ENCODE measurements at regions not wholly inside any gene's neighbourhood (a gene's known extent, or its start where the extent isn't known, plus 50 kb on each side); places are given as distances from the start of the nearest gene placed in this dataset.
"Not testable (repeated sequence)": the region's sequence is repeated elsewhere in the genome, so short reads cannot be mapped to it uniquely, and the experiment has no call there.

DNA sequence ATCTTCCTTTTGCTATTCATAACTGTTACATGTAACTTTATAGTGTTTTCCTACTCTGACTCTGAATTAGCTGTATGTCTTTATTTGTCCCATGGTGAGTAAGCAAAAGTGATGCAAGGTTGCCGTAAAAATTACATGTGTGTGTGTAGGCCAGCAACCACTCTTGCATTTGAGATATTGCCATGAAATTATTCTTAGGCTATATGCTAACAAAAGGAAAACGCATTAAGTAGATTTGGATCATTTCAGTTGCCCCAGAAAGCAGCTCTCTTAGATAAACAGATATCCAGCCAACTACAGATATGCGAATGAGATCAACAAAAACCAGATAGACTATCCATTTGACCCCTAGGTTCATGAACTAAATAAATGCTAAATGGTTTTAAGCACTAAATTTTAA is 73.6 kb downstream of the CYLC2 start:
- DNase-seq (ENCODE audit: low spot score), result peak; percentile 57

GRCh38 chr9:103078581-103078980 is 83.4 kb downstream of the CYLC2 start:
- no peak for DNase-seq (ENCODE audit: low spot score)

- no peak for DNase-seq (ENCODE audit: low spot score)
Observed at GRCh38 chr9:103082494-103082893, 87.4 kb downstream of the CYLC2 start.

- DNase-seq (ENCODE audit: low spot score), result no peak
Observed at GRCh38 chr9:103089357-103089756, 94.2 kb downstream of the CYLC2 start.

- DNase-seq (ENCODE audit: low spot score), result no peak
Observed at GRCh38 chr9:103104101-103104500, 109.0 kb downstream of the CYLC2 start.

GRCh38 chr9:103116246-103116645 is 121.1 kb downstream of the CYLC2 start:
- DNase-seq (ENCODE audit: low spot score), result no peak

DNA sequence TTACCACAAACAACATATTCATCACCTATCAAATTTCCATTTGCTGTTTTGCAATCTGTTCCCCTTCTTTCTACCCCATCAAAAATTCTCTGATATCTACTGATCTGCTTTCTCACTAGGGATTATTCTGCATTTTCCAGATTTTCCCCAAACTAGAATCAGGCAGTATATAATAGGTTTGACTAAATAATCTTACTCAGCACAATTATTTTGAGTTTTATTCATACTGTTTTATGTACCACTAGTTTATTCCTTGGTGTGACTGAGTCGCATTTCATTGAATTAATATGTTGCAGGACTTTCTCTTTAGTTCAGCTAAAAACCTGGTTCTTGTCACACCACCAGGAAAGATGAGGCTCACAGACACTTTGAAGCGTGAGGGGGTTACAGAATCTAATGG is 131.4 kb downstream of the CYLC2 start:
- DNase-seq (ENCODE audit: low spot score), result no peak

DNA sequence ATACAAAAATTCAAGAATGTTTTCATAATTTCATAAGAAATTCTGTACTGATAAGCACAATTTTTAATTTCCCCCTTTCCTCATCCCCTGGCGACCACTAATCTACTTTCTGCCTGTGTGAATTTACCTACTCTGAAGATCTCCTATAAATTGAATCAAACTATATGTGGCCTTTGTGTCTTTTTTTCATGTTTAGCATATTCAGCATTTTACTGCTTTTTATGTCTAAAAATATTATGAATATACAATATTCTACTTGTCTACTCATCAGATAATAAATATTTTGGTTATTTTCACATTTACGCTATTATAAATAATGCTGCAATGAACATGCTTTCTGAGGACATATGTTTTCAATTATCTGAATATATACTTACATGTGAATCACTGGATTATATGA is 144.8 kb downstream of the CYLC2 start:
- DNase-seq (ENCODE audit: low spot score), result no peak

DNA sequence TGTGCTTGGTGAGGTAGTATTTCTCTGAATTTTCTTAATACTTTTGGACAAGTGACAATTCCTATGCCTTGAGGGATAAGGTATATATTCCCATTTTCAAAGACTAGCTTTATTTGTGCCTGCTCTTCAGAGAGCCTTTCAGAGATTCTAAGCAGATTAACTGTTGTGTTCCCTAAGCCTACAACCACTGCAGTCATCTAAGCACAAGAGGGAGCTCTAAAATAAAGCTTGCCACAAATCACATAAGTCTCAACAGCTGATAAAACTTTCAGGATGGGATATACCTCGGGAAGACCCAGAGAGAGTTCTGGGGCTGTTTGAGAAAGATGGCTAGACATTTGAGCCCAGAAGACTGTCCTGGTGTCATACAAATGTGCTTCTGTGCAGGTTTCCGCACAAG is 157.3 kb downstream of the CYLC2 start:
- no peak for DNase-seq (ENCODE audit: low spot score)

DNA sequence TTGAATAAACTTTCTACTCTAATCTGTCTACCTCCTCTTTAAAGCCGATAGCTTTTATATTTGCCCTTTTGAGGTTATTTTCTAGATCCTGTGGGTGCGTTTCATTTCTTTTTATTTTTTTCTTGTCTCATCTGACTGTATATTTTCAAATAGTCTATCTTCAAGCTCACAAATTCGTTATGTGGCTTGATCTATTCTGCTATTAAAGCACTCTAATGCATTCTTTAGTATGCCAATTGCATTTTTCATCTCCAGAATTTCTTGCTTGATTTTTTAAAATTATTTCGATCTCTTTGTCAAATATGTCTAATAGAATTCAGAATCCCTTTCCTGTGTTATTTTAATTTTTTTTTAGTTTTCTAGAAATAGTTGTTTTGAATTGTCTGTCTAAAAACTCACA is 172.4 kb downstream of the CYLC2 start:
- DNase-seq (ENCODE audit: low spot score), result no peak

DNA sequence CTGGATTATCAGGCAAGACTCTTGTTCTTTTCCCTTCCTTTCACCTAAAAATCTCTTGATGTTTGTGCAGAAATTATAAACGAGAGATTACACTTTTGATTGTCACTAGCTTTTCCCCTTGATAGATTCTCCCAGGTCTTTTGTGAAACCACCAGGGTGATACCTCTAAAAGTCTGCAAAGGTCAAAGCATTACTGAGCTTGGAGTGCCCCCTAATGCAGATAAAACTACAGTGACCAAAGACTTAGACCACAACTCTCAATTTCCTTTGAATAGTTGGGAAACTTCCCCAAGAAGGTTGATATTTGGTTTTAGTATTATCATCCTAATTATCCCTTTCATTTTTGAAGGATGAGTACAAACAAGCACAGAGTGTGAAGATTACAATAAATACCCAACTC is 173.1 kb downstream of the CYLC2 start:
- no peak for DNase-seq (ENCODE audit: low spot score)

DNA sequence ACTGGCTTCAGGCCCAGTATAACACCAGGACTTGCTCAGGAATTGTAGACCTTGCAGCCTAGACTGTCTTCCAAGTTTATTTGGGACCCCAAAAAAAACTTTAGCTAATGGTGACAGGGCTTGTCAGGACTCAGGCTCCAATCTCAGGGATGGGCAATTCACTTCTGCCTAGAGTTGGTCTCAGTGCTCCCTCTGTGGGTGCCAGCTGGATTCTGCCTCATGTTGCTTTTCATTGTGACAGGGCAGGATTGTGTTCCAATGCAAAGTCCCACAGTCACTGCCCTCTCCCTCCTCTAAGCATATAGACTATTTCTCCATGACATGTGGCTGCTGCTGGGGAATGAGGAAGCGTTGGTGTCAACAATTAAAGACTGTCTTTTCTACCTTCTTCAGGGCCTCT is 174.7 kb downstream of the CYLC2 start:
- no peak for DNase-seq (ENCODE audit: low spot score)

GRCh38 chr9:103183701-103184171 is 188.6 kb downstream of the CYLC2 start:
- peak; percentile 14 for DNase-seq (ENCODE audit: low spot score)

GRCh38 chr9:103186959-103187358 is 191.8 kb downstream of the CYLC2 start:
- DNase-seq (ENCODE audit: low spot score), result no peak

- DNase-seq (ENCODE audit: low spot score), result no peak
Observed at GRCh38 chr9:103188781-103189350, 193.7 kb downstream of the CYLC2 start.

GRCh38 chr9:103193992-103194391 is 198.9 kb downstream of the CYLC2 start:
- DNase-seq (ENCODE audit: low spot score), result no peak

GRCh38 chr9:103203172-103203571 is 208.0 kb downstream of the CYLC2 start:
- peak; percentile 36 for DNase-seq (ENCODE audit: low spot score)

DNA sequence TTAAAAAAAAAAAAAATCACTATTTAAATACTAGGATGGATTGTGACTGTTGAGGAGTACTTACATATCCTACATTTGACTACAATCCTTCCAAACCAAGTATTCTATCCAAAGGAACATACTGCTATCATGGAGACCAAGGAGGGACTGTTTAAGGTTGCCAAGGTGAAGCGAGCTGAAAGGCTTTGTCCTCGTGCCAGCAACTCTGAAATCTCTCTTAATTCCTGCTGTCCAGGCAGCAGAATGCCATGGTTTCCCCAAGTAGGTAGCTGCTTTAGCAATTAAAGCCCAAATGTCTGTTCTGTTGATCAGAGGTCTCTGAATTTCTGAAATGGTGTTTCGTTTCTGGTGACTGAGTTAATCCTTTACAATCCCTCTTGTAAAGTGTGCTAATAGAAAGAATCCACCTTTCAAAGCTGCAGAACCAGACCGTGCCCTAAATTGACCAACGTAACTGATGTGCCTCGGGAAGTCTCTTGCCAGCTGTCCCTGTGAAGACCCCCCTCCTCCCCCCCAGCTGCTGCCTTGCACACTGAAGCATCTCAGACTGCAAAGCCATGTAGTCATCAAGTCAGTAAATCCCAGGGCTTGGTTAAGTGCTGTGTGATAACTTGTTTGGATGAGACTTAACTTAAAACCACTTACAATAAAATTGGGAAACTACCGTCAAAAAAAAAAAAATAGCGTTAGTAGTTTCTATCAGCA is 210.9 kb downstream of the CYLC2 start:
- not testable (repeated sequence) for DNase-seq (ENCODE audit: low spot score)

- DNase-seq (ENCODE audit: low spot score), result no peak
Observed at GRCh38 chr9:103210607-103211006, 215.5 kb downstream of the CYLC2 start.

DNA sequence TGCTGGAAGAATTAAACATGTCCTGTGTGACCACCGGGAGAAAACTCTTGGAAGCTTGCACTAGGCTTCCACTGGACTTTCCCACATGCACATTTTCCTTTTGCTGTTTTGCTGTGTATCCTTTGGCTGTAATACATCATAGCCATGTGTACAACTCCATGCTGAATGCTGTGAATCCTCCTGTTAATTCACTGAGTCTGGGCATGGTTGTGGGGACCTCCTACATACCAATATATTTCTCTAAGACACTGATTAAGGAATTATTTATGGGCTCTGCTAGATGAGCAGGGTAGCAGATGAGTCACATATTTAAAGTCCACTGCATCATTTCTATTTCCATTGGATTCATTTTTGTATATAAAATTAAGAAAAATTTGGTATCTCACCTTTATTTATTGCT is 220.1 kb downstream of the CYLC2 start:
- no peak for DNase-seq (ENCODE audit: low spot score)

- no peak for DNase-seq (ENCODE audit: low spot score)
Observed at GRCh38 chr9:103225702-103226646, 230.8 kb downstream of the CYLC2 start.

- DNase-seq (ENCODE audit: low spot score), result no peak
Observed at GRCh38 chr9:103226647-103227013, 231.5 kb downstream of the CYLC2 start.

Measured in H4 (cell line).